ENCODE measurements at regions not wholly inside any gene's neighbourhood (a gene's known extent, or its start where the extent isn't known, plus 50 kb on each side); places are given as distances from the start of the nearest gene placed in this dataset.
"Not testable (repeated sequence)": the region's sequence is repeated elsewhere in the genome, so short reads cannot be mapped to it uniquely, and the experiment has no call there.

DNA sequence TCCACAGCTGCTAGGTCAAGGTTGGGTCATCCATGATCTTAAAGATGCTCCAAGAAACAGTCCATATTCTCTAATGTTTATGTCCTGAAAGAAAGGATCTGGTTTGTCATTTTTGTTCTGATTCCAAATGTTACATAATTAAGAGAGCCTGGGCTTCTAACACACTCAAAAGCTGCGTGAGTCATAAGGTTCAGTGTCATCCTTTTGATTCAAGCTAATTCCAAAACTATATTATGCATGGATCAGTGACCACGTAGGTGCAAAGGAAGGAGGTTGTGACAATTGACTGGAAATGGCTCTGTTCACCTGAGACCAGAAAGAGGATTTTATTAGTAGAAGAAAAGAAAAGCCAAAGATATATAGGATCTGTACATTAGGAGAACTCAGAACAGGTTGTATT lies 268.7 kb upstream of the GK2 start:
- ATAC-seq (no peak), DNase-seq (no peak)
- CTCF ChIA-PET, result no interaction called here
- Mint-ChIP-seq H3K9me3 (ENCODE audit: insufficient read depth) (no peaks in the 10 kb centered on the region), H3K27me3 (ENCODE audit: low read depth) (no peaks in the 10 kb centered on the region), H3K27ac (no peak overlapping the region), H3K36me3 (ENCODE audit: low read depth) (no peaks in the 10 kb centered on the region), H3K4me1 (ENCODE audit: low read depth) (no peaks in the 10 kb centered on the region), H3K4me3 (no peak overlapping the region)
- POLR2A ChIA-PET, result no interaction called here

DNA sequence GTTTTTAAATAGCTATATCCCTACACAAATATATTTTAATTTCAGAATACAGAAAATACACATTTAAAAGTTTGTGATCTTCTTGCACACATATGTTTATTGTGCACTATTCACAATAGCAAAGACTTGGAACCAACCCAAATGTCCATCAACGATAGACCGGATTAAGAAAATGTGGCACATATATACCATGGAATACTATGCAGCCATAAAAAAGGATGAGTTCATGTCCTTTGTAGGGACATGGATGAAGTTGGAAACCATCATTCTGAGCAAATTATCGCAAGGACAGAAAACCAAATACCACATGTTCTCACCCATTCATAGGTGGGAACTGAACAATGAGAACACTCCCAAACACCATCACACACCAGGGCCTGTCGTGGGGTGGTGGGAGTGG lies 266.9 kb upstream of the GK2 start:
- DNase-seq; H3K27ac Mint-ChIP-seq; H3K36me3 Mint-ChIP-seq (ENCODE audit: low read depth); H3K4me1 Mint-ChIP-seq (ENCODE audit: low read depth); H3K27me3 Mint-ChIP-seq (ENCODE audit: low read depth); ATAC-seq; CTCF ChIA-PET; H3K9me3 Mint-ChIP-seq (ENCODE audit: insufficient read depth); POLR2A ChIA-PET; H3K4me3 Mint-ChIP-seq: not testable (repeated sequence)

DNA sequence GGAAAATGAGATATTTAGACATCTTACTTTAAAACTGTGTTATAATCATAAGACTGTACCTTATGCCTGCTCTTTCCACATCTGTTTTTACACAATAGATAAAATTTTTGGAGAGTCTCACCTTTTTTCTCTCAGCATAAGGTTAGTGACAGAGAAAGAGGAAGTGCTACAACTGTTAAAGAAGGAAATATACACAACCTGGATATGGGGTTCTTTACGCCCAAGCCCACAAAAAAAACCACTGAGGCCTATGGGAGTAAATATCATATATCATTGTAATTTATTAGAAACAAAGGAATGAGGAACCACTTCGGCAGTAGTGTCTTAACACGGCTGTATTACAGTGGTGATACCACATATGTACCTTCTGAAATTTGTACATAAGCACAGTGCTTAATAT lies 265.9 kb upstream of the GK2 start:
- Mint-ChIP-seq H3K27me3 (ENCODE audit: low read depth) (no peaks in the 10 kb centered on the region), H3K9me3 (ENCODE audit: insufficient read depth) (peaks cover 5% of the 10 kb centered on the region), H3K27ac (no peak overlapping the region), H3K4me1 (ENCODE audit: low read depth) (no peaks in the 10 kb centered on the region), H3K4me3 (no peak overlapping the region), H3K36me3 (ENCODE audit: low read depth) (no peaks in the 10 kb centered on the region)
- ChIA-PET POLR2A (no interaction called here), CTCF (no interaction called here)
- no peak for DNase-seq
- ATAC-seq, result no peak

DNA sequence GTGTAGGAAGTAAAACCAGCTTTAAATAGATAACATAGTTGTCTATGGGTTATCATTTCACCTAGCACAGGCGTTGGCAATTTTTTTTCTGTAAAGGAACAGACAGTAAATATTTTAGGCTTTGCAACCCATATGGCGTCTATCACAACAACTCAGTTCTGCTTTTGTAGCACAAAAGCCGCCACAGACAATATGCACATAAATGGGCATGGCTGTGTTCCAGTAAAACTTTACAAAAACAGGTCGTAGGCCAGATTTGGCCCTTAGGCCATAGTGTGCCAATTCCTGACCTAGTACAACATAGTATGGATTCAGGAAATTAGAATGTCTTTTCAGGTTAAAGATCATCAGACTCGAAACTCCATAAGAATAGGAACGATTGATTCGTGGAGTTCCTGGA lies 265.3 kb upstream of the GK2 start:
- Mint-ChIP-seq H3K36me3 (ENCODE audit: low read depth) (no peaks in the 10 kb centered on the region), H3K4me3 (no peak overlapping the region), H3K9me3 (ENCODE audit: insufficient read depth) (peaks cover 5% of the 10 kb centered on the region), H3K27ac (no peak overlapping the region), H3K27me3 (ENCODE audit: low read depth) (no peaks in the 10 kb centered on the region), H3K4me1 (ENCODE audit: low read depth) (no peaks in the 10 kb centered on the region)
- CTCF ChIA-PET, result no interaction called here
- ATAC-seq, result no peak
- POLR2A ChIA-PET, result no interaction called here
- DNase-seq, result no peak

DNA sequence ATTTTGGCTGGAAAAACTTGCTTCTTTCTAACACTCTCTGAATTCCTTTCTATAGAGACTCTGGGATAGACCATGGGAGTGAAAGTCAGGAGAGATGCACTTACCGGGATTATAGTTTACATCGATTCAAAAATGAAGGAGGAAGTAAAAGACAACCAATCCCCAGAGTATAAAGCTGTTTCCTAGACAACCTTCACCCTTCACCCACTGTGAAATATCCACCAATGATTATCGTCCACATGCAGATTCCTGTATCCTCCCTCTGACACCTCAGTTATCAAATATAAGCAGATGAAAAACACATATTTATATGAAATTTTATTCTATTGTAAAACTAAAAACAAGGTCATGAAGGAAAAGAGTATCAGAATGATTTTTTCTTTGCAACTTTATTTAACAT lies 258.8 kb upstream of the GK2 start:
- Mint-ChIP-seq H3K27ac (no peak overlapping the region), H3K9me3 (ENCODE audit: insufficient read depth) (peaks cover 5% of the 10 kb centered on the region), H3K27me3 (ENCODE audit: low read depth) (no peaks in the 10 kb centered on the region), H3K36me3 (ENCODE audit: low read depth) (no peaks in the 10 kb centered on the region), H3K4me3 (no peak overlapping the region), H3K4me1 (ENCODE audit: low read depth) (no peaks in the 10 kb centered on the region)
- no peak for DNase-seq
- ChIA-PET CTCF (no interaction called here), POLR2A (no interaction called here)
- ATAC-seq, result no peak

DNA sequence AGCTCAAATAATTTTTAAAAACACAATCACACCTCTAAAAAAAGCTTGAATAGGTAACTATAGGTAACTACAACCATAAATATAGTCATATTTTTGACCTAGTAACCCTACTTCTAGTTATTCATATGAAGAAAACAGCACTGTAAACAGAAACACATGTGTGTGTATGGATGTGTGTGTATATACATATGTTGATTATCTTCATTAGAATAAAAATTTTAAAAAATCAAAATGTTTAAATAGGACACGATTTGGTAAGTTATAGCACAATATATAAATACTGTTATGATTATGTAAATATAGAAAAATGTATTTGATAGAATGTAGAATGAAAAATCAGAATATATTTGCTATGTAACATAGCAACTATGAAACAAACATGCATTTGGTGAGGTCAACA lies 258.1 kb upstream of the GK2 start:
- Mint-ChIP-seq H3K27ac (no peak overlapping the region), H3K9me3 (ENCODE audit: insufficient read depth) (peaks cover 5% of the 10 kb centered on the region), H3K27me3 (ENCODE audit: low read depth) (no peaks in the 10 kb centered on the region), H3K36me3 (ENCODE audit: low read depth) (no peaks in the 10 kb centered on the region), H3K4me1 (ENCODE audit: low read depth) (no peaks in the 10 kb centered on the region), H3K4me3 (no peak overlapping the region)
- no peak for DNase-seq
- CTCF ChIA-PET, result no interaction called here
- POLR2A ChIA-PET, result no interaction called here
- no peak for ATAC-seq

DNA sequence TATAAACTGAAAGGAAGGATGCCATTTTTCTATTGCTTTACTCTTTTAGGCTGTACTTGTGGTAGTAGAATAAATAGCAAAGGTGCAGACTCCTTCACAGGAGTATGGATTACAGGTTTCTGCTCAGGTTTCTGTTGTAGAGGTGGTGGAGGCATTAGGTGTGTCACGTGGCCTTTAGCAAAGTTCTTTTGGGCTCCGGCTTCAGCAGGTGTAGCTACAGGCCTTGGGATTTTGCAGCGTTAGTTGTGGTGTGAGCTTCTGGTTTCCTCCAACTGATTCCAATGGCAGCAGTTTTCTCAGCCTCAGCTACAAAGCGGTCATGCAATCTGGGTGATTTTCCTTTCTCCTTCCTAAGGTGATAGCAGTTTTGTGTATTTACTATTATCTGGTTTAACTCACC lies 255.8 kb upstream of the GK2 start:
- peaks cover 2% of the 10 kb centered on the region for H3K9me3 Mint-ChIP-seq (ENCODE audit: insufficient read depth)
- POLR2A ChIA-PET, result no interaction called here
- H3K4me1 Mint-ChIP-seq (ENCODE audit: low read depth), result no peaks in the 10 kb centered on the region

DNA sequence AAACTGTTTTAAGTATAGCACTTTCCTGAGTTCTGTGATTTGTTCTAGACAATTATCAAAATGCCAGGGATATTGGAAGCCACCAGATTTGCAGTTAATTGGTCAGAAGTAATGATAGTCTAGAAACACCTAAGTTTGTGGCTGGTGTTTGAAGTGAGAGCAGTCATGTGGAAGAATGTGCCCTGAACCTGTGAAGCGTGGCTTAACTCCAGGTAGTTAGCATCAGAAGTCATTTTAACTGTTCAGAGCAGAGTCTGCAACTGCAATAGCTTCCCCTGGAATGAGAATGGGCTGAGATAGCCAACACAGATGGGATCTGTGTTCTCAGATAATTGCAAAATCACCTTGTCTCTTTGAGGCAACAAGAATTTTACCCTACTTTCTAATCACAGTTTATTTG lies 255.1 kb upstream of the GK2 start:
- Mint-ChIP-seq H3K36me3 (ENCODE audit: low read depth) (no peaks in the 10 kb centered on the region), H3K9me3 (ENCODE audit: insufficient read depth) (peaks cover 7% of the 10 kb centered on the region), H3K4me3 (no peak overlapping the region), H3K4me1 (ENCODE audit: low read depth) (no peaks in the 10 kb centered on the region), H3K27me3 (ENCODE audit: low read depth) (no peaks in the 10 kb centered on the region), H3K27ac (no peak overlapping the region)
- POLR2A ChIA-PET, result no interaction called here
- no peak for DNase-seq
- no peak for ATAC-seq
- CTCF ChIA-PET, result no interaction called here

More for the DNA sequence above, 255.8 kb upstream of the GK2 start:
- DNase-seq (no peak), ATAC-seq (no peak)
- Mint-ChIP-seq H3K4me3 (no peak overlapping the region), H3K36me3 (ENCODE audit: low read depth) (no peaks in the 10 kb centered on the region), H3K27me3 (ENCODE audit: low read depth) (no peaks in the 10 kb centered on the region), H3K27ac (no peak overlapping the region)
- CTCF ChIA-PET, result no interaction called here

DNA sequence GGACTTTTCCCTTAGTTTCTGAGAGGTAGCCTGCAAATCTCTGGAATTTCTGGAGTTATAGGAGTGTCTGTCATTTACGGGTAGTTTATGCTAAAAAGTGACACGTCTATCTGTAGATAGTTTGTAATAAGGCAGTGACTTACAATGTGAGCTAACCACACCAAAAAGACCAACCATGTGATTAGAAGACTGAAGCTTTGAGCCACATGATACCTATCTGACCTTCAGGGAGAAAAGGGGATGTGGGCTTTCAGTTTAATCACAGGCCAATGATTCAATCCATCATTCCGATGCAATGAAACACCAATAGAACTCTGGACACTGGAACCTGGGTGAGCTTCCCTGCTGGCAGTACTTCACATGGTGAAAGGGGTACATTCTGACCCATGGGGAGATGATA lies 254.6 kb upstream of the GK2 start:
- Mint-ChIP-seq H3K27ac (no peak overlapping the region), H3K4me3 (no peak overlapping the region), H3K4me1 (ENCODE audit: low read depth) (no peaks in the 10 kb centered on the region), H3K36me3 (ENCODE audit: low read depth) (no peaks in the 10 kb centered on the region), H3K9me3 (ENCODE audit: insufficient read depth) (peaks cover 7% of the 10 kb centered on the region), H3K27me3 (ENCODE audit: low read depth) (no peaks in the 10 kb centered on the region)
- CTCF ChIA-PET, result no interaction called here
- POLR2A ChIA-PET, result no interaction called here
- no peak for ATAC-seq
- no peak for DNase-seq

DNA sequence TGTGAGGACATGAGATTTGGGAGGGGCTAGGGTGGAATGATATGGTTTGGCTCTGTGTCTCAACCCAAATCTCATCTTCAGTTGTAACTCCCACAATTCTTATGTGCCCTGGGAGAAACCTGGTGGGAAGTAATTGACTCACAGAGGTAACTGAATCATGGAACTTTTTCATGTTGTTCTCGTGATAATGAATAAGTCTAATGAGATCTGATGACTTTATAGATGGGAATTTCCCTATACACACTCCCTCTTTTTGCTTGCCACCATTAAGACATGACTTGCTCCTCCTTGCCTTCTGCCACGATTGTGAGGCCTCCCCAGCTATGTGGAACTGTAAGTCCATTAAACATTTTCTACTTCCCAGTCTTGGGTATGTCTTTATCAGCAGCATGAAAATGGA lies 253.2 kb upstream of the GK2 start:
- ChIA-PET POLR2A (no interaction called here), CTCF (no interaction called here)
- no peak for DNase-seq
- H3K4me3 Mint-ChIP-seq, result no peak overlapping the region
- H3K27me3 Mint-ChIP-seq (ENCODE audit: low read depth), result no peaks in the 10 kb centered on the region
- H3K4me1 Mint-ChIP-seq (ENCODE audit: low read depth), result no peaks in the 10 kb centered on the region
- no peak for ATAC-seq
- peaks cover 7% of the 10 kb centered on the region for H3K9me3 Mint-ChIP-seq (ENCODE audit: insufficient read depth)
- H3K36me3 Mint-ChIP-seq (ENCODE audit: low read depth), result no peaks in the 10 kb centered on the region
- no peak overlapping the region for H3K27ac Mint-ChIP-seq

DNA sequence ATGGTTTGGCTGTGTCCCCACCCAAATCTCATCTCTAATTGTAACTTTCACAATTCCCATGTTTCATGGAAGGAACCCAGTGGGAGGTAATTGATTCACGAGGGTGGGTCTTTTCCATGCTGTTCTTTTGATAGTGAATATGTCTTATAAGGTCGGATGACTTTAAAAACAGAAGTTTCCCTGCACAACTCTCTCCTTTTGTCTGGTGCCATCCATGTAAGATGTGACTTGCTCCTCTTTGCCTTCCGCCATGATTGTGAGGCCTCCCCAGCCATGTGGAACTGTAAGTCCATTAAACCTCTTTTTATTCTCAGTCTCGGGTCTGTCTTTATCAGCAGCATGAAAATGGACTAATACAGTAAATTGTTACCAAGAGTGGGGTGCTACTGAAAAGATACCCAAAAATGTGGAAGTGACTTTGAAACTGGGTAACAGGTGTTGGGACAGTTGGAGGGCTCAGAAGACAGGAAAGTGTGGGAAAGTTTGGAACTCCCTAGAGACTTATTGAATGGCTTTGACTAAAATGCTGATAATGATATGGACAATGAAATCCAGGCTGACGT lies 251.4 kb upstream of the GK2 start:
- POLR2A ChIA-PET; H3K9me3 Mint-ChIP-seq (ENCODE audit: insufficient read depth); H3K27ac Mint-ChIP-seq; H3K4me3 Mint-ChIP-seq; H3K4me1 Mint-ChIP-seq (ENCODE audit: low read depth); H3K36me3 Mint-ChIP-seq (ENCODE audit: low read depth); CTCF ChIA-PET; DNase-seq; ATAC-seq; H3K27me3 Mint-ChIP-seq (ENCODE audit: low read depth): not testable (repeated sequence)

DNA sequence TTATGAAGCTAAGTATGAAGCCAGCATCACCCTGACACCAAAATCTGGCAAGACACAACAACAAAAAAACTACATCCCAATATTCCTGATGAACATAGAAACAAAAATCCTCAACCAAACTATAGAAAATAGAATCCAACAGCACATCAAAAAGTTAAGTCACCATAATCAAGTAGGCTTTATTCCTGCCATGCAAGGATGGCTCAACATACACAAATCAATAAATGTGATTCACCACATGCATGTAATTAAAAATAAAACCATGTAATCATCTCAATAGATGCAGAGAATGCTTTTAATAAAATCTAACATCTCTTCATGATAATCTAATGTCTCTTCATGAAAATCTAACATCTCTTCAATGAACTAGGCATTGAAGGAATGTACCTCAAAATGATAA lies 249.4 kb upstream of the GK2 start:
- Mint-ChIP-seq H3K36me3 (ENCODE audit: low read depth) (no peaks in the 10 kb centered on the region), H3K4me1 (ENCODE audit: low read depth) (no peaks in the 10 kb centered on the region), H3K27me3 (ENCODE audit: low read depth) (no peaks in the 10 kb centered on the region), H3K9me3 (ENCODE audit: insufficient read depth) (peaks cover 7% of the 10 kb centered on the region), H3K4me3 (no peak overlapping the region), H3K27ac (no peak overlapping the region)
- CTCF ChIA-PET, result no interaction called here
- POLR2A ChIA-PET, result no interaction called here
- ATAC-seq, result no peak
- no peak for DNase-seq

DNA sequence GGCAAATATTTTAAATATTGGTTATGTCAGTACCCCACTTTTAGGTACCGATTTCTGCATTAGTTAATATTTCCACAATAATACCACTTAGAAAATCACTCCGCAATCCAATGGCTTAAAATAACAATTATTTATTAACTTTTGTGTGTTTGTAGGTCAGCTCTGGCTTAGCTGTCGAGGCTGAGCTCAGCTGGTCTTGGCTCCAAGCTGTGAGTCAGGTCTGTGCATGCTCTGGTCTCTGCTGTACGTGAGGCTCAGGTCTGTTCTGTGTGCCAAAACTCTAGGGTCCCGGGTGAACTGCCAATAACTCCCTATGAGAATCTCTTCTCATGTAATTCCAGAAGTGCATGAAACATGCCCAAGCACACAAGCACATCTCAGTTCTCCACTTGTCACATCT lies 245.8 kb upstream of the GK2 start:
- CTCF ChIA-PET, result interaction anchor here (1.1 kb wide), 1 partner anchor 9 kb away, joined by 3 read pairs; no protein-coding TSS in a partner anchor
- no peaks in the 10 kb centered on the region for H3K27me3 Mint-ChIP-seq (ENCODE audit: low read depth)
- no peak overlapping the region for H3K4me3 Mint-ChIP-seq
- DNase-seq, result no peak
- no peak overlapping the region for H3K27ac Mint-ChIP-seq
- POLR2A ChIA-PET, result no interaction called here
- no peaks in the 10 kb centered on the region for H3K4me1 Mint-ChIP-seq (ENCODE audit: low read depth)
- H3K36me3 Mint-ChIP-seq (ENCODE audit: low read depth), result no peaks in the 10 kb centered on the region
- no peak for ATAC-seq
- peaks cover 6% of the 10 kb centered on the region for H3K9me3 Mint-ChIP-seq (ENCODE audit: insufficient read depth)

Measured in activated CD8-positive, alpha-beta T cell treated with anti-CD3 and anti-CD28 coated beads, Interleukin-2, amount 10 ng/mL, durations not matched to agents 7 days and 5 days (primary cell).